CD8-positive, alpha-beta memory T cell (primary cell): ENCODE measurements at regions not wholly inside any gene's neighbourhood (a gene's known extent, or its start where the extent isn't known, plus 50 kb on each side); places are given as distances from the start of the nearest gene placed in this dataset.

Experiments used
- CTCF ChIA-PET: fragments of 350-600 bp; sonication (Branson Sonifier 250); formaldehyde crosslinking; loops from one replicate; lab custom pipeline; 2021; ENCODE audit warnings: antibody characterized with exemption; lab: Charles Lee
- POLR2A ChIA-PET: fragments of 350-600 bp; sonication (Branson Sonifier 250); formaldehyde crosslinking; loops from one replicate; lab custom pipeline; 2021; ENCODE audit warnings: antibody characterized with exemption; lab: Charles Lee
- DNase-seq, 5 donors: peaks; one replicate each; pipeline versions ENCODE4 v3.0.0 to v3.0.0-alpha.2; 2020 to 2022; ENCODE audit warnings: mixed read lengths in 1 of 5
- H3K27ac ChIP-seq: one replicate; pipeline ENCODE4 v1.7.0; 2013; ENCODE audit warnings: low read depth, mild to moderate bottlenecking, low read length, moderate library complexity
- H3K27me3 ChIP-seq: 2 replicates; pipeline ENCODE4 v1.7.0; 2013; ENCODE audit warnings: low read length, mild to moderate bottlenecking; ENCODE audit not compliant: insufficient read depth, poor library complexity, severe bottlenecking
- H3K36me3 ChIP-seq: 2 replicates; pipeline ENCODE4 v1.7.0; 2013; ENCODE audit warnings: mild to moderate bottlenecking, low read length, moderate library complexity; ENCODE audit not compliant: insufficient read depth
- H3K4me1 ChIP-seq: 2 replicates; pipeline ENCODE4 v1.7.0; 2013; ENCODE audit warnings: mild to moderate bottlenecking, low read length, moderate library complexity; ENCODE audit not compliant: insufficient read depth
- H3K4me3 ChIP-seq: 2 replicates; pipeline ENCODE4 v1.7.0; 2013; ENCODE audit warnings: mild to moderate bottlenecking, low read length
- H3K9me3 ChIP-seq: 2 replicates; pipeline ENCODE4 v1.7.0; 2013; ENCODE audit warnings: mild to moderate bottlenecking, low read length
- H3K27ac Mint-ChIP-seq, 8 donors: one replicate each; pipeline ENCODE4 v1.8.0; 2020 to 2021; ENCODE audit warnings: mixed read lengths in 8 of 8, mild to moderate bottlenecking in 6 of 8, inconsistent platforms in 3 of 8, moderate library complexity in 3 of 8
- H3K27me3 Mint-ChIP-seq, 2 donors: one replicate each; pipeline ENCODE4 v1.8.0; 2020 to 2021; ENCODE audit warnings: mixed read lengths in 2 of 2, mild to moderate bottlenecking in 1 of 2, moderate library complexity in 1 of 2
- H3K36me3 Mint-ChIP-seq, 3 donors: one replicate each; pipeline ENCODE4 v1.8.0; 2020 to 2021; ENCODE audit warnings: mixed read lengths in 3 of 3, inconsistent platforms in 1 of 3, mild to moderate bottlenecking in 1 of 3
- H3K4me1 Mint-ChIP-seq, 3 donors: one replicate each; pipeline ENCODE4 v1.8.0; 2020 to 2021; ENCODE audit warnings: mixed read lengths in 3 of 3, inconsistent platforms in 1 of 3, mild to moderate bottlenecking in 1 of 3
- H3K4me3 Mint-ChIP-seq, 7 donors: one replicate each; pipeline ENCODE4 v1.8.0; 2020 to 2021; ENCODE audit warnings: mixed read lengths in 7 of 7, mild to moderate bottlenecking in 6 of 7, moderate library complexity in 4 of 7, inconsistent platforms in 2 of 7
- H3K9me3 Mint-ChIP-seq, 5 donors: one replicate each; pipeline ENCODE4 v1.8.0; 2020 to 2022; ENCODE audit warnings: mixed read lengths in 5 of 5, mild to moderate bottlenecking in 3 of 5, moderate library complexity in 2 of 5, inconsistent platforms in 1 of 5

DNA sequence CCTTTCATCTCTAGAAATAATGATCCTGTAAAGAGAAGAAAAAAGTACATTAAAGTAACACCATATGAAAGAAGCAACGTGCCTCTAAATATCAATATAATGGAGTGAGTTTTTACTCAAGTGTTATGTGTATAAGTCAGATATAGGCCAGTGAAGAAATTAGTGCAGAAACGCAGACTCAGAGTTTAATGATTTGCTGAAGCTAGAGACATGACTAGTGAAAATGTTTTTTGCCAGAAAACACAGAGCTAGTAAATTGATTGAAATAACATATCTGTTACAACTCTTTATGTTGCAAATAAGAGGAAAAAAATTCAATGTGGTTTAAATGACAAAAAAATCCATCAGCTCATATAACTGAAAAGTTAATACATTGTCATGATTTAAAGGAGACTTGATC lies 217.2 kb upstream of the NXPH2 start:
- H3K4me1 Mint-ChIP-seq = no peaks in the 10 kb centered on the region
- Histone ChIP-seq H3K4me1 (no peaks in the 10 kb centered on the region), H3K4me3 (no peak overlapping the region), H3K9me3 (peaks cover 2% of the 10 kb centered on the region), H3K27ac (no peak overlapping the region), H3K36me3 (no peaks in the 10 kb centered on the region), H3K27me3 (no peaks in the 10 kb centered on the region)
- H3K27ac Mint-ChIP-seq = no peak overlapping the region
- POLR2A ChIA-PET = no interaction called here
- H3K4me3 Mint-ChIP-seq = no peak overlapping the region
- no peaks in the 10 kb centered on the region for H3K27me3 Mint-ChIP-seq
- H3K9me3 Mint-ChIP-seq = peaks cover 0 to 12% (median 8%) of the 10 kb centered on the region in 5 donors
- CTCF ChIA-PET = no interaction called here
- DNase-seq = no peak
- H3K36me3 Mint-ChIP-seq = no peaks in the 10 kb centered on the region

DNA sequence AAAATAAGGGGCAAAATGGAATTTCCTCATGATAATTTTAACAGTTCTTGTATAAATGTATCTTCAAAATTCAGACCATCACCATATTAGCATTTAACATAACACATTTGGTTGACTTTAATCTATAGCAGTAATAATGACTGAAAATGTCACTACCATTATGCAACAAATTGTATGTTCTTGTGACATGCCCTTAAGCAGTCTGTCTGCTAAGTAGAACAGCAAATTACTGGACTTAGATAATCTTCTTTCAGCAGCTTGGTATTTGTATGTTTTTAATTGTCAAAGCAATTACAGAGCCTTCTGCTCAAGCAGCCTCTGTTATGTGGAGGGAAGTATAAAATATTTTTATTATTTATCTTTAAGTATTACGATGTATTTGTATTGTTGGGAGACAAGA lies 214.3 kb upstream of the NXPH2 start:
- ChIA-PET CTCF (no interaction called here), POLR2A (no interaction called here)
- DNase-seq = no peak
- Histone ChIP-seq H3K4me3 (no peak overlapping the region), H3K27ac (no peak overlapping the region), H3K4me1 (no peaks in the 10 kb centered on the region), H3K27me3 (no peaks in the 10 kb centered on the region), H3K36me3 (no peaks in the 10 kb centered on the region), H3K9me3 (peaks cover 2% of the 10 kb centered on the region)
- Mint-ChIP-seq H3K27me3 (no peaks in the 10 kb centered on the region), H3K9me3 (peaks cover 3 to 21% (median 9%) of the 10 kb centered on the region in 5 donors), H3K4me3 (no peak overlapping the region), H3K4me1 (no peaks in the 10 kb centered on the region), H3K27ac (no peak overlapping the region), H3K36me3 (no peaks in the 10 kb centered on the region)

DNA sequence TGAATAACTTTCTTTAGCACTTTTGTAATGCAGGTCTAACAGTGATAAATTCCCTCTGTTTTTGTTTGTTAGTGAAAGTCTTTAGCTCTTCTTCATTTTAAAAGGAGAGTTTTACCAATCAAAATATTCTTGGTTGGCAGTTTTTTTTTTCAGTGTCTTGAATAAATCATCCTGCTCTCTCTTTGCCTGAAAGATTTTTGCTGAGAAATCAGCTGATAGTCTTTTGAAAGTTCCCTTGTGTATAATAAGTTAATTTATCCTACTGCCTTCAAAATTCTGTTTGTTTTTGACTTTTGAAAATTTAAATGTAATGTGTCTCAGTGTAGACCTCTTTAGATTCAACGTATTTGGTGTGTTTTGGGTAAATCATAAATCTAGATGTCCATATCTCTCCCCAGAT lies 205.7 kb upstream of the NXPH2 start:
- Histone ChIP-seq H3K4me1 (no peaks in the 10 kb centered on the region), H3K4me3 (no peak overlapping the region), H3K36me3 (no peaks in the 10 kb centered on the region), H3K27ac (no peak overlapping the region), H3K27me3 (no peaks in the 10 kb centered on the region), H3K9me3 (peaks cover 5% of the 10 kb centered on the region)
- Mint-ChIP-seq H3K4me1 (no peaks in the 10 kb centered on the region), H3K9me3 (peaks cover 6 to 35% (median 12%) of the 10 kb centered on the region in 5 donors), H3K27ac (no peak overlapping the region), H3K4me3 (no peak overlapping the region), H3K27me3 (no peaks in the 10 kb centered on the region), H3K36me3 (no peaks in the 10 kb centered on the region)
- no peak for DNase-seq
- ChIA-PET CTCF (no interaction called here), POLR2A (no interaction called here)

DNA sequence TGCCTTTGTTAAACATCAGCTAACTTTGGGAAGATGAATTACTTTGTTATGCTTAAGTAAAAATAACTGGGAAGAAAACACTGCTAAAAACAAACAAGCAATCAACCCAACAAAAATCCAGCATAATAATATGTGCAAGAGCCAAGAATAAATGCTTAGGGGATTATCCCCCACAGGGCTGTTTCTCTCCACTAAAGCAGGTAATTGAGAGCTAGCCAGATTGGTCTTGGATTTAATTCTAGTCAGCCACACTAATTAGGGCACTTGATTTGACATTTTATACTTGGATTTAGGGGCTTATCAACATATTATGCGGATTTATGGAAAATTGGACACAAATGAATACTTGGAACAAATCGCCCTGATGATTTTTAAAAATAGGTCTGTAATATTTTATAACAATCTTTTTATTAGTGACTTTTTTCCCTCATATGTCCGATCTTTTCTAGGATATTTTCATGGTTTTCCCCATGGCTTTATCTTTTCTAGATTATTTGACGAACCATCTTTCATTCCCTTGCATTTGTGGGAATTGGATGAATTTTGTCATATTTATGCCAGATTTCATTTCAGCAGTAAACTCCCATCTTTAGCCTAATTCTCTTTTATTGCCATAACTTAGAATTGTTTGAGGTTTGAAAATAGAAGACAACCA lies 199.1 kb upstream of the NXPH2 start:
- no peak overlapping the region for H3K27ac Mint-ChIP-seq
- no peaks in the 10 kb centered on the region for H3K9me3 ChIP-seq
- H3K27me3 ChIP-seq = no peaks in the 10 kb centered on the region
- peaks cover 0 to 15% (median 2%) of the 10 kb centered on the region in 5 donors for H3K9me3 Mint-ChIP-seq
- no peaks in the 10 kb centered on the region for H3K4me1 ChIP-seq
- ChIA-PET POLR2A (no interaction called here), CTCF (no interaction called here)
- H3K27me3 Mint-ChIP-seq = no peaks in the 10 kb centered on the region
- H3K4me3 Mint-ChIP-seq = no peak overlapping the region
- DNase-seq = no peak
- no peaks in the 10 kb centered on the region for H3K4me1 Mint-ChIP-seq
- H3K27ac ChIP-seq = no peak overlapping the region
- no peaks in the 10 kb centered on the region for H3K36me3 ChIP-seq
- H3K4me3 ChIP-seq = no peak overlapping the region
- H3K36me3 Mint-ChIP-seq = no peaks in the 10 kb centered on the region

DNA sequence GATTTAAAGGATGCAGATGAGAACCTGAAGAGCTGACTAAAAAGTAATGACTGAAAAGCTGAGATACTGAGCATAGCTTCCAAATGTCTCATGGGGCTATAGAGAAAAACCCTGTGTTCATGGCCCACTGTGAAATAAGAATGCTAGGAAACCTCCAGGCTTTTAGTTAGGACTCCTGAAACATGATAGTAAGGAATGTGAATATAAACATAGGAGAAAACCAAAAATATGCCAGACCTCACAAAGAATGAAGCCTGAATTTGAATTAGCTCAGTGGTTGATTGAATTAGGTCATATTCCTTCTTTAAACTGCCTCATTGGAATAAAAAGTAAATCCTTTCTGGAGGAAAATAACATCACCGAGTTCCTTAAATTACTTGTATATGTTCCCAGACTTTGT lies 194.5 kb upstream of the NXPH2 start:
- DNase-seq = no peak
- Mint-ChIP-seq H3K4me1 (no peaks in the 10 kb centered on the region), H3K27ac (no peak overlapping the region), H3K27me3 (no peaks in the 10 kb centered on the region), H3K4me3 (no peak overlapping the region), H3K9me3 (peaks cover 0 to 15% (median 3%) of the 10 kb centered on the region in 5 donors), H3K36me3 (no peaks in the 10 kb centered on the region)
- ChIA-PET CTCF (no interaction called here), POLR2A (no interaction called here)
- H3K27ac ChIP-seq = no peak overlapping the region
- H3K4me3 ChIP-seq = no peak overlapping the region
- no peaks in the 10 kb centered on the region for H3K9me3 ChIP-seq
- no peaks in the 10 kb centered on the region for H3K4me1 ChIP-seq
- H3K36me3 ChIP-seq = no peaks in the 10 kb centered on the region
- no peaks in the 10 kb centered on the region for H3K27me3 ChIP-seq

DNA sequence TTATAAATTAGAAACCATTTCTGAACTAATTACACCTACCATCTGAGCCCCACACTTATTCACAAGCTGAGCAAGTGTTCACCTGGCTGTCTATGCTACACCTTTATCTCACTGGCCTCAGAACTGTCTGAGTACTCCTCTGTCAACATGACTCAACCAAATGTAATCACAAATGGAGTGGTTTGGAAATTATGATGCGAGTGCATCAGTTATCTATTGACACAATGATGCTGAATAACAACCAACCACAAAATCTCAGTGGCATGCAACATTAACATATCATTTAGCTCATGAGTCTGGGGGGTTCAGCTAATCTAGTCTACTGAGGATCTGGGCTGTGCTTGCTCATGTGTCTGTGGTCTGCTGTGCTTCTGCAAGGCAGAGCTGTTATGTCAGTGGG lies 184.2 kb upstream of the NXPH2 start:
- POLR2A ChIA-PET = no interaction called here
- H3K4me1 Mint-ChIP-seq = no peaks in the 10 kb centered on the region
- no peak for DNase-seq
- CTCF ChIA-PET = interaction anchor here (1.0 kb wide), 1 partner anchor 9 kb away, joined by 3 read pairs; no protein-coding TSS in a partner anchor
- H3K27me3 Mint-ChIP-seq = peaks cover 0 to 2% of the 10 kb centered on the region in 2 donors
- no peak overlapping the region for H3K27ac Mint-ChIP-seq
- H3K4me3 Mint-ChIP-seq = no peak overlapping the region
- H3K36me3 Mint-ChIP-seq = no peaks in the 10 kb centered on the region
- H3K36me3 ChIP-seq = no peaks in the 10 kb centered on the region
- H3K9me3 Mint-ChIP-seq = peaks cover 1 to 13% (median 4%) of the 10 kb centered on the region in 5 donors
- no peaks in the 10 kb centered on the region for H3K9me3 ChIP-seq
- H3K4me1 ChIP-seq = no peaks in the 10 kb centered on the region
- no peak overlapping the region for H3K4me3 ChIP-seq
- no peaks in the 10 kb centered on the region for H3K27me3 ChIP-seq
- H3K27ac ChIP-seq = no peak overlapping the region

DNA sequence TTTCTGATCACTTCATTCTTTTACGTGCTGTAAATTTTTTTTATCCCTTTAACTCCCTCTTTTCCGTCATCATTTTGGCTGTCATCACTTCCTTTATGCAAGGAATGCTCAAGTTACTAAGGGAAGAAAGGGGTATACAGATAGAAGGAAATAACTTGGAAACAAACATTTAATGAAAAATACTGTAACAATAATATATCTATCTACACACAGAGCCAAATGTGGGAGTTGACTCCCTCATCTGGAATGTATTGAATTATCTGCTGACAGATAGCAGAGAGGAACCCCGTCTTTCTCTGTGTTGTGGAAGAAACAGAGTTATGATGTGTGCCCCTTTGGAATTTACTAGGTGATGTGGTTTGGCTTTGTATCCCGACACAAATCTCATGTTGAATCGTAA lies 182.5 kb upstream of the NXPH2 start:
- Histone ChIP-seq H3K27me3 (no peaks in the 10 kb centered on the region), H3K36me3 (no peaks in the 10 kb centered on the region), H3K4me3 (no peak overlapping the region), H3K4me1 (no peaks in the 10 kb centered on the region), H3K27ac (no peak overlapping the region), H3K9me3 (no peaks in the 10 kb centered on the region)
- no peaks in the 10 kb centered on the region for H3K36me3 Mint-ChIP-seq
- H3K27ac Mint-ChIP-seq = no peak overlapping the region
- CTCF ChIA-PET = no interaction called here
- no peaks in the 10 kb centered on the region for H3K4me1 Mint-ChIP-seq
- POLR2A ChIA-PET = no interaction called here
- no peak overlapping the region for H3K4me3 Mint-ChIP-seq
- no peak for DNase-seq
- peaks cover 0 to 2% of the 10 kb centered on the region in 2 donors for H3K27me3 Mint-ChIP-seq
- H3K9me3 Mint-ChIP-seq = peaks cover 1 to 19% (median 5%) of the 10 kb centered on the region in 5 donors

DNA sequence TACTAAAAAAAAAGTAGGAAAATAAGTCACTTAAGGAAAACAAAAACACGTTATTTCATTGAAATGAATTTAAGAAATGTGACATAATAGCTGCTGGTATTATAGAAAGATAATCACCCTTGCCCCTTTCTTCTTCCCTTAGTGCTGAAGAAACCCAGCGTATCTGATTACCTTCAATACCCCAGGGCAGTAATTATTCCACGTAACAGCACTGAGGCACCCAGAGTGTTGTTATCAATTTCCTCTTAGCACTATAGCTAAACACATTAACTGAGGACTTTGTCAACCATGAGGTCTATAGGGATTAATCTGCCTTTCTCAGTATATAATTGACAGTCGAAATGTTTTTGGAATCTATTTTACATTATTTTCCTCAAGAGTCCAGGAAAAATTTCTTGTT lies 180.0 kb upstream of the NXPH2 start:
- Histone ChIP-seq H3K36me3 (no peaks in the 10 kb centered on the region), H3K27me3 (no peaks in the 10 kb centered on the region), H3K4me1 (no peaks in the 10 kb centered on the region), H3K4me3 (no peak overlapping the region), H3K9me3 (no peaks in the 10 kb centered on the region), H3K27ac (no peak overlapping the region)
- H3K4me3 Mint-ChIP-seq = no peak overlapping the region
- DNase-seq = no peak
- POLR2A ChIA-PET = no interaction called here
- H3K9me3 Mint-ChIP-seq = peaks cover 1 to 13% (median 9%) of the 10 kb centered on the region in 5 donors
- no peaks in the 10 kb centered on the region for H3K4me1 Mint-ChIP-seq
- no peaks in the 10 kb centered on the region for H3K36me3 Mint-ChIP-seq
- CTCF ChIA-PET = no interaction called here
- H3K27me3 Mint-ChIP-seq = no peaks in the 10 kb centered on the region
- no peak overlapping the region for H3K27ac Mint-ChIP-seq
